ENCODE measurements at regions not wholly inside any gene's neighbourhood (a gene's known extent, or its start where the extent isn't known, plus 50 kb on each side); places are given as distances from the start of the nearest gene placed in this dataset.

DNA sequence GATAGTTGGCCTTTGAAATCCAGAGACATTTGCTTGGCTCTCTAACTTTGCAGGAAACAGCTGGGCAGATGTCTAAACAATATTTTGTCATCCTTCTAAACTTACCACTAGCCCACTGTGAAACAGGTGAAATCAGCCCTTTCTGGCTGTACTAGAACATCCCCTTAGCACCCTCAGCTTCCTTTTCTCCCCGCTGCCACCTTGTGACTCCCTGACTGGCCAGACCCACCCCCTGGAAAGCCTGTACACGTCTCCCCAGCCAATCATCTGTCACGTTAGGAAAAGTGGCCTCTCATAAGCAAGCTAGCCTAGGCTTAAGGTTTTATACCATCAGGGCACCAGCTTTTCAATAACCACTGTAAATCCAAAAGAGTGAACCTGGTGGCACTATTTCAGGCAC is 88.6 kb upstream of the E2F3 start:
- DNase-seq (ENCODE audit: low read depth), result no peak

DNA sequence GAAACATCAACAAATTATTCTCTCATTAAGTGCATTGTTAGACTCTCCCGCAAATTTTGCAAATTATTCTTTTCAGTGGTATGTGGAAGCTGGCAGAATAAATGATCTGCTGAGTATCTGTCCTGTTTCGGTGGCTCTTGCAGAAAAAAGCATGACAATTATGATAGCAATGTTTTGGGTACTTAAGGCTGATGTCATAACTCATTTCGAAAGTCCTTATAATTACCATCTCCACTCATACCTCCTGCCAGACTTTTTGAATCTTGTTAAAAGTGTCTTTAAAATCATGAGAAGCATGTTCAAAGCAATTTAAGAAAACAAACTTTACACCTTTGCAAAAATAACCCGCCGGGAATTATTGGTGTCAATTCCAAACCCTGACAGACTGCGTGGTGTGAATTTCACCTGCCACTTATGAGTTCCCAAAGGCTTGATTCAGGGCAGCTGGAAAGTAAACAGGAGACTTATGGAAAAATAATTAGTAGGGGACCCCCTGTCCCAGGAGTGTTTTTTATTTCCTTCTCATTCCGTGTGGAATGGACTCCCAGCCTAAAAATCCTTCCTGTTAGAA is 87.6 kb upstream of the E2F3 start:
- DNase-seq (ENCODE audit: low read depth), result no peak

DNA sequence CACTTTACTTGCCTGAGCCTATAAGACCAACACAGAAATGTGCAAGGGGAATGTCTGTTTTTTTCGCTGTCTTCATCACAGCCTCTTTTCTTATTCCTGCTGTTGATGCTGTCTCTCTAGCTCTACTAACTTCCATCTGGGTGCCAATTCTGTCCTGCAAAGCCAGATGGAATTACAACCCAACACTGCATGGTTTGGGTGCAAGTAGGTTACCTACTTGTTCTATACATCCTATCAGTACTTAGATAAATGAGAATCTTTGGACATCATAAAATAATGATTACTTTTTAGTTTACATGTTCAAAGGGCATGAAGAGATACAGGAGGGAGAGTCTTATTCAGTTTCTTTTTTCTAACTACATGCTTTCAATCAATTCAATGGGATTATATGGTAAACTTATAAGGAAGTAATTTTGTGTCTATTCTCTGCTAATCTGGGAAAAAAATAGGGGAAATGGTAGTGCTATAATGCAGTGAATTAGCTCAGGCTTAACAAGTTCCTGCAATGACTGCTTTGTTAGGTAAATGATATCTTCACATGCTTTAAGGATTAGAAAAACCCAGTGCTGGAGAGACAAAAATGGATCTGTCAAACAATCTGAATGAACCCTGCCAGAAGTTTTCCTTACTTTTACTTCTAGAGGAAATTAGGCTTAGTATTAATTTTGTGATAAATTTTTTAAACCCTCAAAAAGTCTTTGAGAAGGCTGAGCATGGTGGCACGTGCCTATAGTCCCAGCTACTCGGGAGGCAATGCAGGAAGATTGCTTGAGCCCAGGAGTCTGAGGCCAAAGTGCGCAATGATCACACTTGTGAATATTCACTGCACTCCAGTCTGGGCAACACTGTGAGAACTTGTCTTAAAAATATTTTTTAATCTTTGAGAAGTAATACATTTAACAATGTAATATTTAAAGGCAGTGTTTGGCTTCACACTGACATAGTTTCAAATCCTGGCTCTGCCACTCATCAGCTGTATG is 86.5 kb upstream of the E2F3 start:
- DNase-seq (ENCODE audit: low read depth), result no peak

DNA sequence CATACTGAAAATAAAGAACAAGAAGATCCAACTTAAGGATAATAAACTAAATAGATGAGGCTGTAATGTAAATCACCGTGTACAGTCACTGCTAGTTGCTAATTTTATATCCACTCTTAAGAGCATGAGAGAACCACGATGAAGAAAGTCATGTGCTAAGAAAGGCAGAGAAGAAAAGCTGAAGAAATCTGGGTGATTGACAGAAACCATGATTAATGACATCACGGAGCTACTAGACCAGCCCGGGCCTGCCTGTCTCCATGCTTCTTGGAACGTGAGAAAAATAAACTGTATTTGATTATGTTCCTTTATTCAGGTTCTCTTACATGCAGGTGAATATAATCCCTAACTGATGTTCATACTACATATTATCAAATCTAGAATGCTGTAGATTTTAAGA is 84.2 kb upstream of the E2F3 start:
- no peak for DNase-seq (ENCODE audit: low read depth)

DNA sequence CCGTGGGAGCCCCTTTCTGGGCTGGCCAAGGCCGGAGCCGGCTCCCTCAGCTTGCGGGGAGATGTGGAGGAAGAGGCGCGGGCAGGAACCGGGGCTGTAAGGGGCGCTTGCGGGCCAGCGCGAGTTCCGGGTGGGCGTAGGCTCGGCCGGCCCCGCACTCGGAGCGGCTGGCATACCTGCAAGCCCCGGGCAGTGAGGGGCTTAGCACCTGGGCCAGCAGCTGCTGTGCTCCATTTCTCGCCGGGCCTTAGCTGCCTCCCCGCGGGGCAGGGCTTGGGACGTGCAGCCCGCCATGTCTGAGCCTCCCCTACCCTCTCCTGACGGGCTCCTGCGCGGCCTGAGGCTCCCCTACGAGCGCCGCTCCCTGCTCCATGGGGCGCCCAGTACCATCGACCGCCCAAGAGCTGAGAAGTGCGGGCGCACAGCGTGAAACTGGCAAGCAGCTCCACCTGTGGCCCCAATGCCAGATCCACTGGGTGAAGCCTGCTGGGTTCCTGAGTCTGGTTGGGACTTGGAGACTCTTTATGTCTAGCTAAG is 82.8 kb upstream of the E2F3 start:
- DNase-seq (ENCODE audit: low read depth), result no peak

DNA sequence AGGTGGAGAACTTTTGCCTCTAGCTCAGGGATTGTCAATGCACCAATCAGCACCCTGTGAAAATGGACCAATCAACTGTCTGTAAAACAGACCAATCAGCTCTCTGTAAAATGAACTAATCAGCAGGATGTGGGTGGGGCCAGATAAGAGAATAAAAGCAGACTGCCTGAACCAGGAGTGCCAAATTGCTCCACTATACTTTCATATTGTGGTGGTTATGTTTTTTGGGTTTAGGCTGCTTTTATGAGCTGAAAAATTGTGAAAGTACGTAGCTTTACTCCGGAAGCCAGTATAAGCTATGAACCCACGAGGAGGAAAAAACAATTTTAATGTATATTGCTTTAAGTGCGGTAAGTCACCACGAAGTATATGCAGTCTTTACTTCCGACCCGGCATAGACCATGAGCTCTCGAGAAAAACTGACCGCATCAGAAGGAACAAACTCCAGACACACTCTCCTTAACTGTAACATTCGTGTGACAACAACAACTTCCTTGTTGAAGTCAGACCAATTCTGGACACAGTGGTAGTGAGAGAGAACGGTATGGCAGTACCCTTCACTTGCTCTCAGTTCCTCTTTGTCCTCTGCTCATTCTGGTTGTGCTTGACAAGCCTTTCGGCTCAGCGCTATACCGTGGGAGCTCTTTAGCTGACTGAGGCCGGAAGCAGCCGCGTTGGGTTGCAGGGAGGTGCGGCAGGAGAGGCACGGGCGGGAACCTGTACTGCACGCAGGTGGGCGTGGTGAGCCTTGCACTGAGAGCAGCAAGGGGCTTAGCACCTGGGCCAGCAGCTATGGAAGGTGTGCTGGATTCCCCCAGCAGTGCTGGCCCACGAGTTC is 81.9 kb upstream of the E2F3 start:
- DNase-seq (ENCODE audit: low read depth), result no peak

DNA sequence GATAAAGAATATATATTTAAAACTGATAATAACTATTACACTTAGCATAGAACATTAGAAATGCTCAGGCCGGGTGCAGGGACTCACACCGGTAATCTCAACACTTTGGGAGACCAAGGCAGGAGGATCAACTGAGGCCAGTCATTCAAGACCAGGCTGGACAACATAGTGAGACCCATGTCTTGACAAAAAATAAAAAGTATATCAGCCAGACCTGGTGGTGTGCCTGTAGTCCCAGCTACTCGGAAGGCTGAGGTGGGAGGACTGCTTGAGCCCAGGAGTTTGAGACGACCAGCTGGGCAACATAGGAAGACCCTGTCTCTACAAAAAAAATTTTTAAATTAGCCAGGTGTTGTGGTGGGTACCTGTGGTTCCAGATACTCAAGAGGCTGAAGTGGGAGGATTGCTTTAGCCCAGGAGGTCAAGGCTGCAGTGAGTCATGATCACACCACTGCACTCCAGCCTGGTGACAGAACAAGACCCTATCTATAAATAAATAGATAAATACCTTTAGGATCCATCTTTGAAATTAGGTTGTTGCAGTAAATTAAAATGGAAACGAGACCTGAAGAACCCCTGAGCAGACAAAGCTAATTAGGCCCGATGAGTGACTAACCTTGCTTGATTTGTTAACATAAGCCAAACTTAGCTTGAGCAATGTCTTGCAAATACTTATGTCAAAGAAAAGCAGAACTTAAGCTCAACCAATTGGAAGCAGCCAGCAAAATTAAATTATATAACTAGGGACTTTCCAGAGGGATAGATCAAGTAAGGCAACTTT is 75.8 kb upstream of the E2F3 start:
- DNase-seq (ENCODE audit: low read depth), result no peak

DNA sequence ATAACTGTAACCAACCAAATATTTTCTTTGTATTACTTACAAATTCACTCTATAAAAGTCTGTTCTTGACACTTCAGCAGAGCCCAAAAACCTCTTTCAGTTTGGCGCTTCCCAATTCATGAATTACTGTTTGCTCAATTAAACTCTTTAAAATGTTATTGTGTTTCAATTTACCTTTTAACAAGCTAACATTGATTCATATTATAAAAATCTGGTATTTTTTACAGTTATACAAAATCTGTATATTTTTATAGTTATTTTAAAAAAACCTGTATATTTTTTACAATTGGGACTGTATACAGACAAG is 75.3 kb upstream of the E2F3 start:
- no peak for DNase-seq (ENCODE audit: low read depth)

DNA sequence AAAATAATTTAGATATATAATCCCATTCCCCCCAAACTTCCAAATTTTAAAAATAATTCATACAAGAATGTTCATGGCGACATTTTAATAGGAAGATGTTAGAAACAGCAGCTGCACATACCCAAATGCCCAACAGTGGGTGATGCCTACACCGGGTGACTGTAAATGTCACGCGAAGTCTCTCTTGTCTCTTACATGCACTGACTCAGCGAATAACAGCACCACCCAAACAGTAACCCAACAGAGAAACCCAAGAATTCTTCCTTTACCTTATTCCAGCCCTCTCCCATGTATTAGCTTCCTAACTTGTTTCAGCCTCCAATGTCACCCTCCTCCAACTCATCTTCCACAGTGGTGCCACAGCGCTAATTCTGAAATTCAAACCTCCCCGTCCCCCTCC is 74.5 kb upstream of the E2F3 start:
- no peak for DNase-seq (ENCODE audit: low read depth)

DNA sequence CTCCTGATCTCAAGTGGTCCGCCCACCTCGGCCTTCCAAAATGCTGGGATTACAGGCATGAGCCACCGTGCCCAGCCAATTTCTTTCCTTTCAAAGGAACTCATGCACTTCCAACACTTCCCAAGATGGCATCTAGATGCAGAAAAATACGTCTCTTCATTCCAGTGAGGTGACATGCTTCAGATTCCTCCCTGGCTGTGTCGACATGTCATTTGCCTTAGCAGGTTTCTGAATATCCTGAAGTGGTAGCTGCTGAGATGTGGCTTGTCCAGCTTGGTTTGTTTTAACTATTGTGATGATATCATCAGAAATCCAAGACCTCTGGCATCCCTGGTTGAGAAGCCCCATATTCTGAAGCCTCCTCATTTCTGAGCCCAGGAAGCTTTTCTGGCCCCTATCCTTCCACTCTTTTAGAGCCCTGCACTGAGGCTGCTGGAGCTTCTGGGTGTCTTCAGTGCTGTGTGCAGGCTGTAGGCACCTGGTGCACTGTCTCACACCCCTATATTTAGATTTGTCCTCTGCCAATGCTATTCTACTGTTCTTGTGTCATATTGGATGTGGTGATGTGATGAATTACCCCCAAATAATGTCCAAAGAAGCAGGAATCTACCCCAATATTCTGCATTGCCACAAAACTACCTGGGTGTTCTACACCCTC is 73.3 kb upstream of the E2F3 start:
- no peak for DNase-seq (ENCODE audit: low read depth)

DNA sequence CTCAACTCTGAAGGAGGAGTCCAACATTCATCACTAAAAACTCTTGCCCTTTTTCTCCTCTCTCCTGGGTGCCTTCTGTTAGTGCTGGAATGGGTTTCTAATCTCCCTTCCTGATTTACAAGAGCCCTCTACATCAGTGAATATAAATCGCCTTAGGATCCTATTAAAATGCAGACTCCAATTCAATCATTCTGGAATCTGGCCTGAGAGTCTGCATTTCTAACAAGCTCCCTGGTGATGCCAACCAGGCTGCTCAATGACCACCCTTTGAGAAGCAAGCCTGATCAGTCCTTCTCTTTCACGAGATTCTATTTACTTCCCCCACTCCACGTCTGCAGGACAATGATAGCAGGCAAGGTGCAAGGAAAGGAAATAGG is 72.8 kb upstream of the E2F3 start:
- no peak for DNase-seq (ENCODE audit: low read depth)

DNA sequence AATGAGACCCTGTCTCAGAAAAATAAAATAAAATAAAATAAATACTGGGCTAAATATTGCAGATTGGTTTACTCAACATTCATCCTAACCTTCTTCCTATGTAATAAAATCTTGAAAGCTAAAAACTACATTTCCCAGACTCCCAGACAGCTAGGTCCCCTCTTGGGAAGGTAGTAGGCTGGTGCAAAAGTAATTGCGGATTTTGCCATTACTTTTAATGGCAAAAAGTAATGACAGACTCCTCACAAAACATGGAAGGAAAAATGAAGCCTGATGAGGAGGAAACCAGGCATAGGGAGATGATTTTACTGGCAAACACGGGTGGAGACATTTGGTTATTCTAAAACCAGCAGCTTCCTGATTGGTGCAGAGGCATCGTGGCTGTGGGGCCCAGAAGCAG is 70.6 kb upstream of the E2F3 start:
- no peak for DNase-seq (ENCODE audit: low read depth)

DNA sequence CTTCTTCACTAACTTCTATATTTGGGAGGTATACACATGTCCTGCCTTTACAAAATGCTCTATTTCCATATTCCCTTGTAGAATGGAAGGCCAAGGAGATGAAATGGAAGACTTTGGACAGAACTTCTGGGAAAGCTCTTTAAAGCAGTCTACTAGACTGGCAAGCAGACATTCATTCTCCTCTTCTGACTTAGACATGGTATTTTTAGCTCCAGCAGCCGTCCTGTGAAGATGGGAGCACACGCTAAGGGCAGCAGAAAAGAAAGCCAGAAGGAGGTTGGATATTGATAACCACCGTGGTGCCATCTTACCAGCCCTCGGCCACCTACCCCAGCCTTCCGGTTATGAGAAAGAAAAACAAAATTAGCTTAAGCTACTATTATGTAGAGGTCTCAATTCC is 70.1 kb upstream of the E2F3 start:
- no peak for DNase-seq (ENCODE audit: low read depth)

DNA sequence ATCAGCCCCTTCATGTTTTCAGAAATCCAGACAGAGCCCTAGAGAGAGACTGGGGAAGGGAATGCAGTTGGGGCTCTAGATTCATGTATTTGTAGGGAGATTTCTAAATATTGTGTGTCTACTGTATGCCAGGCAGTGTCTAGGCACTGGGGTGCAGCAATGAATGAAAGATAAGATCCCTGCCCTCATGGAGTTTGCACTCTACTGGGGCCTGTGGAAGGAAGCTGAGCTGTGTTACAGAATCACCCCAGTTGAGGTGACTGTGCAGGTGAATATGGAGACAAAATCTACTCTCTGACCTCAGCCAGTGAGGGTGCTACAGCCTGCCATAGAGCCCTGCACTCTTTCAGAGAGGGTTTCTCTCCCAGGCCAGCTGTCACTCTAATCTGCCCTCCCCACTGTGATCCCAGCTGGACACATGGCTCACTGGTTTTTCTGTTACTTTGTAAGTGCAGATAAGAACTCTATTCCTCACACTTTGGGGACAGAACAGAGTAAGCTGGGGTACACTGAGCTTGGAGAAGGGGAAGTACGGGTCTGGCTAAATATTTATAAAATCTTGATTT is 69.2 kb upstream of the E2F3 start:
- no peak for DNase-seq (ENCODE audit: low read depth)

DNA sequence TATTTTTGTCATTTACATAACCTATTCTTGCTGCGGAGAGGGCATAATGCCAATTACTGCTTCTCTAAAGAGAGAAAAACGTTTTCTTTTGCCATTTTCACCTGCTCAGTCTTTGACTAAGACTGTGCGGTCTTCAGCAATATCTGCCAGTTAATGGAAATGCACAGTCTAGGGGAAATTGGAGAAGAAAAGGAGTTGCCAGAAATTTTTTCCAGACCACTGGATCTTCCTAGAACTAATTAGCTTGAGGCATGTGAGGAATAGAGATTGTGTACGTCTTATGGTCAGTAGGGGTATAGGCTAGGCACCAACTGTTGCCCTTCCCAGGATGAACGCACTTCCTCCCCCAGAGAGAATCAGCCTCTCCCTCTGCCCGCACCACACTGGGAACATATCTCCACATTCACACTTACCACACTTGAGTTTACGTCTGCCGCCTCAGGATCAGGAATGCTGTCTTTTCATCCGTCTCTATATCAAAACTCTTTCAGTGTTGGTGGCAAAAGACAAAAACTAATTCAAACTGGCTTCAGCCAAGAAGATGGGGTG is 67.9 kb upstream of the E2F3 start:
- DNase-seq (ENCODE audit: low read depth), result no peak

DNA sequence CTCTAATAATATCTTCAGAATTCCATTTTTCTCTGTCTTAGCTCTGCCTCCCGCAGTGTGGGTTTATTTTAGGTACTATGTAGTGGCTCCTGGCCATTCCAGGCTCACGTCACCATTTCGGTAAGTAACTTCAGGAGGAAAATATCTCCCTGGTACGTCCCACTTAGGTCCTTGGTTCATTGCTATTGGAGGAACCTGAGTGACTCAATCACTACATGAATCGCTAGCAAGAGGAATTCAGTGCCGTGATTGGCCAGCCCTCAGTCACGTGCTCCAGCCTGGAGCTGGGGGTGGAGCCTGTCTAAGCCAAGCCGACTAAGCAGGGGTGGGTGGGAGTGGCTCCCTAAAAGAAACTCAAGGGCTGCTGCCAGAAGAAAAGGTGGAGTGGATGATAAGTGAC is 67.3 kb upstream of the E2F3 start:
- no peak for DNase-seq (ENCODE audit: low read depth)

DNA sequence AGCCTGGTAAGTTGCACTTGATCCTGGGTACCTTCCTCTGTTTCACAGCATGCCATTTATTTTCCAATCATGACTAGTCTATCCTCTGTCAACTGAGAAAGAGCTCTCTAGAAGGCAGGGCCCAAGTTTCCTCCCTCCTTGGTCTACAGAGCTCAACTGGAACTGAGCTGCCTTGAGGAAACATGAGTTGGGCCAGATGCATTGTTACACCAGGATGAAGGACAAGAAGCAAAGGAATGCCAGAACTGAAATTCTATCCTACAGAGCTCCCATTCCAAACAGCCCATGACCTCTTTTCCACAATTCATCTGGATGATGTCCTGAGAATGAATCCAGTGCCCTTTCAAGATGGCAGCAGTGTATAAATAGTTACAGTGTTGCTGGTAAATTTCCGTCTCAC is 66.7 kb upstream of the E2F3 start:
- DNase-seq (ENCODE audit: low read depth), result no peak

DNA sequence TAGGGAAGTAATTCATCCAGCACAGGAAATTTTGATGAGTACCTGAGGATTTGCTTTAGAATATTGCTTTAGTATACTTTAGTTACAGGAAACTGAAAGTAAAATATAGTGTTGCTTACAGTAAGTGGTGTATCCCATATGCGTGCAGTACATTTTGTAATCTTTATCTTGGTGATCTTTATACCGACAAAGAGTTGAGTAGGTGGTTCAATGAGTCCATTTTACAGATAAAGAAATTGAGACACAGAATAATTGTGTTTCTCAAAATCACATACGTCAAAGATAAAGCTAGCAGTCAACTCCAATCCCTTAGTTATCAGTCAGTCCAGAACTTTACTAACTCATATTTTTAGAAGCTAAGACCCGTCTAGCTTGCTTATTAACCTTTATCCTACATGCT is 65.8 kb upstream of the E2F3 start:
- no peak for DNase-seq (ENCODE audit: low read depth)

DNA sequence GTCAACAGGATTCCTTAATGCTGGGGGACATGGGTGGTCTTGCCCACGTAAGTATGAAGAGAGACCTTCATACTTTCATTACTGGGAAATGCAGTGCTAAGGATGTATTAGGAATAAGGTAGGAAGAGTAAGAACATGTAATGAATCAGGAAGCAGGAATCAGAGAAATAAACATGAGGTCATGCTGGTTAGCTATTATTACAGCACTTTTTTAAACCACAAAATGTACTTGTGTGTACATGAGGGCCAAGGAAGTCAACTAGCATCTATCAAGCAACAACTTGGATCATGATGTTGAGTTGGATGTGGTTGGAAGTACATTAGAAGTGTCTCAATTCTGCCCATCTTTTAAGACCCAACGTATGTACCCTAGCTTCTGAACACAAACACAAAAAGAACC is 63.5 kb upstream of the E2F3 start:
- DNase-seq (ENCODE audit: low read depth), result peak; percentile 15

DNA sequence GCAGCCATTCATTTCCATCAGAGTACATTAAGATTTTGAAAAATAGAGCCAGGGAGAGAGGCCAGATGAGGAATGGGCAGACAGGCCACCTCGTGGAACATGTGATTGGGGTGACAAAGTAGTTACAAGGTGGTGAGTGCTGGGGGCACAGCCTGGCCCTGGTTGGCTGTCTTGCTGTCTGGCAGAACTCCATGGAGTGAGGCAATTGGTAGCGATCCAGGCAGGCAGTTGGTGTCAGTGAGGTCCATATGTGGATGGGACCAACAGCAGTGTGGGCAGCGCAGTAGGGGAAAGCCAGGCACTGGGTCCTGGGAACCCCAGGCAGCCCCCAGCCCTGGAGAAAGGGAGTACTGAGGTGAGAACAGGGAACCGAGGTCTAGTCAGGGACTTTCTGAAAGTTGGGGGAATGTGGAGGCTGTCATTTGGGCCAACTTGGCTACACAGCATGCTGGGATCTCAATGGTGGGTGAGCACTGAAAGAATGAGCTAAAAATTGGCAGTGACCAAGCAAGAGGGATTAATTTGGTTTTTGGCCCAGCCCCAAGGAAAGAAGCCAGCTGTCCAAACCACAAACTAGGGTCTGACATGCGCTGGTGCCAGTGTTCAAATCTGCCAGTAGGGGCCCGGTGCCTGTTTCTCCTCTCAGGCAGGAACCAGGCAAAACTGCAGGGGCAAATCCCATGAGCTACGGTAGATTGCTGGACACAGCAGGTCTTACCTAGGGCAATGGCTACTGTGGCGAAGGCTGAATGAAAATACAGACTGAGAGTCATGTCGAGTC is 61.4 kb upstream of the E2F3 start:
- DNase-seq (ENCODE audit: low read depth), result peak; percentile 57
